ENCODE measurements at regions not wholly inside any gene's neighbourhood (a gene's known extent, or its start where the extent isn't known, plus 50 kb on each side); places are given as distances from the start of the nearest gene placed in this dataset.

DNA sequence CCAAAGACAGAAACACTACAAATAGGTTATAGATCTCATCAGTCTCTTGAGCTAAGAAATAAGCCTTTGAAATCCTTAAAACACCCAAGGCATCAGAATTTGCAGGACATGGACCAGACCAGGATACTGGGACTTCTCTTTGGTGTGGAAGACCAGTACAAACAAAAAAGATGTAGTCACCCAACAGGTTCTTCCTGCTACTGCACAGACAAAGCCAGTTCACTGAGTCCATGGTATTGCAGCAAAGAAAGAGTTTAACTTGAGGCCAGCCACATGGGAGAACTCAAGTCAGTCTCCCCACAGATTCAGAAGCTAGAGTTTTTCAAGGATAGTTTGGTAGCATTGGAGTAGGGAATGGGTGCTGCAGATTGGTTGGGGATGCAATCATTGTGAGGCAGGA, 169.6 kb upstream of the NDUFV2 start:
- TF ChIP-seq, protein P1, sequence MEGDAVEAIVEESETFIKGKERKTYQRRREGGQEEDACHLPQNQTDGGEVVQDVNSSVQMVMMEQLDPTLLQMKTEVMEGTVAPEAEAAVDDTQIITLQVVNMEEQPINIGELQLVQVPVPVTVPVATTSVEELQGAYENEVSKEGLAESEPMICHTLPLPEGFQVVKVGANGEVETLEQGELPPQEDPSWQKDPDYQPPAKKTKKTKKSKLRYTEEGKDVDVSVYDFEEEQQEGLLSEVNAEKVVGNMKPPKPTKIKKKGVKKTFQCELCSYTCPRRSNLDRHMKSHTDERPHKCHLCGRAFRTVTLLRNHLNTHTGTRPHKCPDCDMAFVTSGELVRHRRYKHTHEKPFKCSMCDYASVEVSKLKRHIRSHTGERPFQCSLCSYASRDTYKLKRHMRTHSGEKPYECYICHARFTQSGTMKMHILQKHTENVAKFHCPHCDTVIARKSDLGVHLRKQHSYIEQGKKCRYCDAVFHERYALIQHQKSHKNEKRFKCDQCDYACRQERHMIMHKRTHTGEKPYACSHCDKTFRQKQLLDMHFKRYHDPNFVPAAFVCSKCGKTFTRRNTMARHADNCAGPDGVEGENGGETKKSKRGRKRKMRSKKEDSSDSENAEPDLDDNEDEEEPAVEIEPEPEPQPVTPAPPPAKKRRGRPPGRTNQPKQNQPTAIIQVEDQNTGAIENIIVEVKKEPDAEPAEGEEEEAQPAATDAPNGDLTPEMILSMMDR (IDR thresholded peaks at IDR 0.05): no peak
- TF ChIP-seq, protein P2, sequence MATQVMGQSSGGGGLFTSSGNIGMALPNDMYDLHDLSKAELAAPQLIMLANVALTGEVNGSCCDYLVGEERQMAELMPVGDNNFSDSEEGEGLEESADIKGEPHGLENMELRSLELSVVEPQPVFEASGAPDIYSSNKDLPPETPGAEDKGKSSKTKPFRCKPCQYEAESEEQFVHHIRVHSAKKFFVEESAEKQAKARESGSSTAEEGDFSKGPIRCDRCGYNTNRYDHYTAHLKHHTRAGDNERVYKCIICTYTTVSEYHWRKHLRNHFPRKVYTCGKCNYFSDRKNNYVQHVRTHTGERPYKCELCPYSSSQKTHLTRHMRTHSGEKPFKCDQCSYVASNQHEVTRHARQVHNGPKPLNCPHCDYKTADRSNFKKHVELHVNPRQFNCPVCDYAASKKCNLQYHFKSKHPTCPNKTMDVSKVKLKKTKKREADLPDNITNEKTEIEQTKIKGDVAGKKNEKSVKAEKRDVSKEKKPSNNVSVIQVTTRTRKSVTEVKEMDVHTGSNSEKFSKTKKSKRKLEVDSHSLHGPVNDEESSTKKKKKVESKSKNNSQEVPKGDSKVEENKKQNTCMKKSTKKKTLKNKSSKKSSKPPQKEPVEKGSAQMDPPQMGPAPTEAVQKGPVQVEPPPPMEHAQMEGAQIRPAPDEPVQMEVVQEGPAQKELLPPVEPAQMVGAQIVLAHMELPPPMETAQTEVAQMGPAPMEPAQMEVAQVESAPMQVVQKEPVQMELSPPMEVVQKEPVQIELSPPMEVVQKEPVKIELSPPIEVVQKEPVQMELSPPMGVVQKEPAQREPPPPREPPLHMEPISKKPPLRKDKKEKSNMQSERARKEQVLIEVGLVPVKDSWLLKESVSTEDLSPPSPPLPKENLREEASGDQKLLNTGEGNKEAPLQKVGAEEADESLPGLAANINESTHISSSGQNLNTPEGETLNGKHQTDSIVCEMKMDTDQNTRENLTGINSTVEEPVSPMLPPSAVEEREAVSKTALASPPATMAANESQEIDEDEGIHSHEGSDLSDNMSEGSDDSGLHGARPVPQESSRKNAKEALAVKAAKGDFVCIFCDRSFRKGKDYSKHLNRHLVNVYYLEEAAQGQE (IDR thresholded peaks at IDR 0.05; ENCODE audit: insufficient read depth in 1 of 2, low read depth in 2 of 2, low read length in 1 of 2): no peak

All from Panc1 (cell line).